GM18867 (cell line): ENCODE measurements at regions not wholly inside any gene's neighbourhood (a gene's known extent, or its start where the extent isn't known, plus 50 kb on each side); places are given as distances from the start of the nearest gene placed in this dataset.
"Not testable (repeated sequence)": the region's sequence is repeated elsewhere in the genome, so short reads cannot be mapped to it uniquely, and the experiment has no call there.

Source experiments
- ATAC-seq: cut with Tn5 transposase; IDR thresholded peaks from one replicate; pipeline ENCODE4 v1.9.1; 2021; ENCODE audit warnings: mild to moderate bottlenecking, moderate library complexity; ENCODE audit not compliant: unreplicated experiment

- ATAC-seq, result not testable (repeated sequence)
Measured at GRCh38 chr21:13935396-13936032, 275.2 kb downstream of the LIPI start.

- ATAC-seq, result not testable (repeated sequence)
Measured at GRCh38 chr21:13934887-13935342, 275.8 kb downstream of the LIPI start.

GRCh38 chr21:13923175-13923574 is 287.6 kb downstream of the LIPI start:
- not testable (repeated sequence) for ATAC-seq

DNA sequence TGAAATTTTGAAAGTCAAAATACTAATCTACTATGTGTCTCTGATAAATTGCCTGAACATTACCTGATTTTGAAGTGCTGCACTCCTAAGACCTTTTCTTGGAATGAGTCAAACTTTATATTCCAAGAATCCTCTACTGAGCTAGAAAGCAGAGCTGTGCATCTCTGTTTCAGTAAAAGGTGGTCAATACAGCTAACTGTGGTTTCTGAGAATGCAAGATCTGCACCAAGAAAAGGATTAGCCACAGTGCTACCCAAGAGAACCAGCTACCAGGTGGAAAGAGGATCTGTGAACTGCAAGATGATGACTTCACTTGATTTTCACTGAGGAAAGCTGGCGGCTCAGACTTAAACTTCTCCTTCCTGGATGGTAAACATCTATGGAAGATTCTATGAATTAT is 289.3 kb downstream of the LIPI start:
- not testable (repeated sequence) for ATAC-seq

DNA sequence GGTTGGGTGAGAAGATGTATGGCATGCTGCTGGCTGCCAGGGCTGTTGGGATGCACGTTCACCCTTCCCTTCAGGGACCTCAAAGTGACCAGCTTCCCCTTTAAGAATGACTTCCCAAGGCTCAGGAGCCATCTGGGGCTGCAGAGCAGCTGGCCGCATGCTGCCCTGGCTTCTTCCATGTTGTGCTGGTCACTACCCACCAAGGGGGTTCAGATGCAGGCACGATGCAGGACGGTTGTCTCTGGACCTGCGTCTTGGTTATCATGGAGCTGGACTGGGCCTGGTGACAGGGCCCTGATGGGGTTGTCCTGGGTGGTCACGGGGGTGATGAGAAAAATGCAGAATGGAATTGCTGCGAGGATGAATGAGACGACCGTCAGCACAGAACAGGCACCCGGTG is 297.8 kb downstream of the POTED start:
- not testable (repeated sequence) for ATAC-seq

GRCh38 chr21:13896596-13897247 is 287.1 kb downstream of the POTED start:
- not testable (repeated sequence) for ATAC-seq

DNA sequence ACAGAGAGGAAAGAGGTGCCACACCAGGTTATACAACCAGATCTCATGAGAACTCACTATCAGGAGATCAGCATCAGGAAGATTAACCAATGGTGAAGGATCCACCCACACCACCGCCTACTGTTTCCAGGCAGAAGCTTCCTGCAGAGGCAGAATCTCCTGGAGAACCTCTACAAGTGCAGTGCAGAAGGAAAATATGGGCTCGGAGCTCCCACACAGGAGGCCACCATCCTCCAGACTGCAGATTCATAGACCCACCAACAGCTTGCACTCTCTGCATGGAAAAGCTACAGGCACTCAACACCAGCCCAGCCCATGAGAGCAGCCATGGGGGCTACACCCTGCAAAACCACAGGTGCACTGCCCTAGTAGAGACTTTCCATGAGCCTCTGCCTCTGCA is 284.0 kb downstream of the POTED start:
- not testable (repeated sequence) for ATAC-seq

GRCh38 chr21:13893025-13893424 is 283.4 kb downstream of the POTED start:
- ATAC-seq, result not testable (repeated sequence)

DNA sequence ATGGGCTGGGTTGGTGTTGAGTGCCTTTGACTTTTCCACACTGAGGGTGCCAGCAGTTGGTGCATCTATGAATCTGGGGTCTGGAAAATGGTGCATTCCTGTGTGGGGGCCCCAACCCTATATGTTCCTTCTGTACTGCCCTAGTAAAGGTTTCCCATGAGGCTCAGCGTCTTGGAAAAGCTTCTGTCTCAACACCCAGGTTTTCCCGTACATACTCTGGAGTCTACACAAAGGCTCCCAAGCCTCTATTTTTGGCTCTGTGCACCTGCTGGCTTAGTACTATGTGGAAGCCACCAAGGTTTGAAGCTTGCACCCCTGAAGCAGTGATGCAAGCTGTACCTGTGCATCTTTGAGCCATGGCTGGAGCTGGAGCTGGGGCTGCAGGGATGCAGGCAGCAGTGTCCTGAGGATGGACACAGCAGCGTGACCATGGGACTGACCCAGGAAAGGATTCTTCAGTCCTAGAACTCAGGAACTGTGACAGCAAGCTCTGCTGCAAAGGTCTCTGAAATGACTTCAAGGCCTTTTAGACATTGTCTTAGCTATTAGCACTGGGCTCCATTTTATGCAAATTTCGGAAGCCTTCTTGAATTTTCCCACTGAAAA is 282.7 kb downstream of the POTED start:
- ATAC-seq, result not testable (repeated sequence)

DNA sequence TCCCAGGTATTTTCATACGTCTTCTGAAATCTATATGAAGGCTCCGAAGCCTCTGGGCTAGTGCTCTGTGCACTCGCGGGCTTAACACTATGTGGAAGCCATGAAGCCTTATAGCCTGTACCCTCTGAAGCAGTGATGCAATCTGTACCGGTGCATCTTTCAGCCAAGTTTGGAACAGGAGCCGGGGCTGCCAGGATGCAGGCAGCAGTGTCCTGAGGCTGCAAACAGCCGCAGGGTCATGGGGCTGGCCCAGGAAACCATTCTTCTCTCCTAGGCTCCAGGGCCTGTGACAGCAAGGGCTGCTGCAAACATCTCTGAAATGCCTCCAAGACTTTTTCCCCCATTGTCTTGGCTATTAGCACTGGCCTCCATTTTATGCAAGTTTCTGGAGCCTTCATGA is 279.6 kb downstream of the POTED start:
- not testable (repeated sequence) for ATAC-seq

GRCh38 chr21:13883641-13884395 is 274.2 kb downstream of the POTED start:
- ATAC-seq, result not testable (repeated sequence)

DNA sequence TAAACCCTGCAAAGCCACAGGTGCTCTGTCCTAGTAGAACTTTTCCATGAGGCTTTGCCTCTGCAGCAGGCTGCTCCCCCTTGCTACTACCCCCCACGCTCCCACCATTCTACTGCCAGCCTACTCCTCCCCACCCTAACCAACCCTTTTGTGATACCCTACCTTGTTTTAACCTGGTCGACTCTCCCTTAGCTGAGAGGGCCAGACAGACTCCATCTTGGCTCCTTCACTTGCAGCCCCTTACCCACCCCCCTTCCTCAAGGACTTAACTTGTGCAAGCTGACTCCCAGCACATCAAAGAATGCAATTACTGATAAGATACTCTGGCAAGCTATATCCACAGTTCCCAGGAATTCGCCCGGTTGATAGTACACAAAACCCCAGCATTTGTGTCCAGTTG is 267.9 kb downstream of the POTED start:
- ATAC-seq, result not testable (repeated sequence)

GRCh38 chr21:13876999-13877398 is 267.4 kb downstream of the POTED start:
- ATAC-seq, result not testable (repeated sequence)

DNA sequence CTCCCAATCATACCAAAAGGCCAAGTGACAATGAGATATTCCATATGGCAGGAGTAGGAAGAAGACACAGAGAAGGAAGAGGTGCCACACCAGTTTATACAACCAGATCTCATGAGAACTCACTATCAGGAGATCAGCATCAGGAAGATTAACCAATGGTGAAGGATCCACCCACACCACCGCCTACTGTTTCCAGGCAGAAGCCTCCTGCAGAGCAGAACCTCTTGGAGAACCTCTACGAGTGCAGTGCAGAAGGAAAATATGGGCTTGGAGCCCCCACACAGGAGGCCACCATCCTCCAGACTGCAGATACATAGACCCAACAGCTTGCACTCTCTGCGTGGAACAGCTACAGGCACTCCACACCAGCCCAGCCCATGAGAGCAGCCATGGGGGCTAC is 264.4 kb downstream of the POTED start:
- not testable (repeated sequence) for ATAC-seq

- ATAC-seq, result no peak
Measured at GRCh38 chr21:13854638-13855037, 245.1 kb downstream of the POTED start.

DNA sequence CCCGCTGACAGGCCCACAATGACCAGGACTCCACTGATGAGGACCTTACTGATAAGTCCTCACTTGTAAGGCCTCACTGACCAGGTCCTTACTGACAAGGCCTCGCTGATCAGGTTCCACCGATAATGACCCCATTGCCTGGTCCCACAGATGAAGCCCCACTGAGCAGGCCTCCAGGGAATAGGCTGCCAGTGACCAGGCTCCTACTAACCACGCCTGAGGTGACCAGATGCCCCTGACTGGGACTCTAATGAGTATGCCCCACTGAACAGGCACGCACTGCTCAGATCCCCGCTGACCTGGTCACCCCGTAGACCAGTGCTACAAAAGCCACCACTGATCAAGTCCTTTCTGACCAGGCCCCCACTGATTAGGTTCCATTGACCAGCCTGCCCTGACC is 241.2 kb downstream of the POTED start:
- not testable (repeated sequence) for ATAC-seq

DNA sequence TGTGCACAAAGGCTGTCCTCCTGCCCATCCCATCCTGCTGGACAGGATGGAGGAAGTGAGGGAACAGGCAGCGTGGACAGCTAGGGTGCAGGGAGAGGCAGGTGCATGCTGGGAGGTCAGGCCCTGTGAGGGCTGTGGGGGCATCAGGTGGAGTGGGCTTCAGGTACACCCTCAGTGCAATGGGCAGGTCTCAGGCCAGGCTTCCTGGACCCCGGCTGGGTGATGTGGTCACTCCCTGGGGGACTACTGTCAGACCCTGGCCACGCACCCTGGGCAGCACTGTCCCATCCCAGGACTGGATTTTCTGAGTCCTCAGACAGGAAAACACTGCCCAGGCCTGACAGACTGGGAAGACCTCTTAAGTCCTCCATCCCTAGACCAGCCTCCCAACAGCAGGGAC is 239.9 kb downstream of the POTED start:
- ATAC-seq, result not testable (repeated sequence)

GRCh38 chr21:13846718-13847117 is 237.1 kb downstream of the POTED start:
- ATAC-seq, result not testable (repeated sequence)

GRCh38 chr21:13844574-13844973 is 235.0 kb downstream of the POTED start:
- ATAC-seq, result not testable (repeated sequence)

DNA sequence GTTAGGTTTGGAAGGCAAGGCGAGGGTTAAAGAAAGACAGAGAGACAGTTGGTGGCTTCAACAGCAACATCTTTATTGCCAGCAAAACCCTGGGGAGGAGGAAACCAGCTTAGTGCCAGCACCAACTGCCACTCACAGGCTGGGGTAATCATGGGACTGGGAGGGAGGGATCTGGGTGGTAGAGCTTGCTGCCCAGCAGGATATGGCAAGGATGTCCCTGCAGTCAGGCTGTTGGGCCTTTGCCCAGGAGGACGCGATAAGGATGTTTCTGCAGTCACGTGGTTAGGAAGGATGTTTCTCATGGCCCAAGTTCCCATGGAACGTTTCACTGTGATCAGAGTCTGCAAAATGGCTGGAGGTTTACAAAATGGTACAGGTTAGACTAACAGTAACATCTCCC is 233.5 kb downstream of the POTED start:
- ATAC-seq, result not testable (repeated sequence)

DNA sequence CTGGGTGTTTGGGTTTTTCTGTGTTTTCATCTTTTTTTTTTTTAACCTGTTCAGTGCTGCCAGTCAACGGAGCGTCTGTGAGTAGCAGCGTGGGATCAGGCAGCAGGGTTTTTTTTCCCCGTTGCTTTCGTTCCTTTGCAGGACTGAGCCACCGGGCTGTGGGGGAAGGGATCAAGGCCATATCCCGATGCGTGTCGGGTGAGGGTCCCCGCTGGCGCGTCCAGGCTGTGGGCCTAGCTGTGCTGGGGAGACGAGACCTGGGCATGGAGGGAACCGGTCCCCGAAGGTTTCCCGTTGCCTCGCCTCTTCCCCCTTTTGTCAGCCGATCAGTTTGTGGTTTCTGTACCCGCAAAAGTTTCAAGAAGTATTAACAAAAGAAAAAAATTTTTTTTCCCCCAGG is 218.1 kb downstream of the POTED start:
- not testable (repeated sequence) for ATAC-seq
